ENCODE measurements at regions not wholly inside any gene's neighbourhood (a gene's known extent, or its start where the extent isn't known, plus 50 kb on each side); places are given as distances from the start of the nearest gene placed in this dataset.

GRCh38 chr17:68805609-68806008 lies 149.6 kb downstream of the ABCA8 start:
- DNase-seq (ENCODE audit: low read depth in 1 of 2, low spot score in 1 of 2) = no peak
- no peak overlapping the region for H3K4me3 ChIP-seq (replicated peaks; ENCODE audit: insufficient read depth, low read length)
- H3K27me3 ChIP-seq (ENCODE audit: insufficient read depth, poor library complexity, severe bottlenecking) = no peaks in the 10 kb centered on the region
- no peak overlapping the region for H3K27ac ChIP-seq (replicated peaks)
- TF ChIP-seq SPI1 (IDR thresholded peaks at IDR 0.05; ENCODE audit: borderline replicate concordance, low read depth) = no peak

DNA sequence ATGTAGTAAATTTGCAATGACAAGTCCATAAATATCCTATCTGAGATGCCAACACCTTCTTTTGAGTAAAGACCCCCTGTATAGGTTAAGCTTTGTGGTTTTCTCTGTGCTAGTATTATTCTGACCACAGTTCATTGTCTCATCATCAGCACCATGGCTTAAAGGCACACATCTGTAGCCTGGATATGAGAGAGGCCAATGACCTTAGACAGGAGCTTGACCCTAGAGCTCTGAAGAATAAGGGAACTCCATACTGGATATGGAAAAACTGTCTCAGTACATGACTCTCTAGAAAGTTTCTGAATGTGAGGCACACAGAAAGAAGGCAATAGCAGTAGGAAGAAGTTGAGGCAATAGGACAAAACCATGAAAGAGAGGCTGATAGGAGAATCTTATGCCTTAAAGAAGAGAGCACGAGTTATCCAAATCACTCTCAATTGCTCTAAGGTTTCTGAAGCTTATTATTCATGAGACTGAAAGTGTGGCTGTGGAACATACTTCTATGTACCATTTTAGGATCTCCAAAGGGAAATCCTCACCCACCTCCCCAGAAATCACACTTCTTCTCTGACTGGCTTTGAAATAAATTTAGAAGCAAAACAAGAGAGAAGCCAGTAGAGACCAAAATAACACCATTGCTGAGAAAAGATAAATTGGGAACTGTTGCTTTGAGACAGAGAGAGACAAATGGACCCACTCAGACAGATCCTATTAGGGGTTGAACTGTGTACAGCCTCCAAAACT lies 150.2 kb downstream of the ABCA8 start:
- Histone ChIP-seq H3K27me3 (ENCODE audit: insufficient read depth, poor library complexity, severe bottlenecking) (no peaks in the 10 kb centered on the region), H3K27ac (replicated peaks) (no peak overlapping the region), H3K4me3 (replicated peaks; ENCODE audit: insufficient read depth, low read length) (no peak overlapping the region)
- no peak for DNase-seq (ENCODE audit: low read depth in 1 of 2, low spot score in 1 of 2)
- TF ChIP-seq CTCF (IDR thresholded peaks at IDR 0.05; ENCODE audit: insufficient read depth, low read length) = no peak

DNA sequence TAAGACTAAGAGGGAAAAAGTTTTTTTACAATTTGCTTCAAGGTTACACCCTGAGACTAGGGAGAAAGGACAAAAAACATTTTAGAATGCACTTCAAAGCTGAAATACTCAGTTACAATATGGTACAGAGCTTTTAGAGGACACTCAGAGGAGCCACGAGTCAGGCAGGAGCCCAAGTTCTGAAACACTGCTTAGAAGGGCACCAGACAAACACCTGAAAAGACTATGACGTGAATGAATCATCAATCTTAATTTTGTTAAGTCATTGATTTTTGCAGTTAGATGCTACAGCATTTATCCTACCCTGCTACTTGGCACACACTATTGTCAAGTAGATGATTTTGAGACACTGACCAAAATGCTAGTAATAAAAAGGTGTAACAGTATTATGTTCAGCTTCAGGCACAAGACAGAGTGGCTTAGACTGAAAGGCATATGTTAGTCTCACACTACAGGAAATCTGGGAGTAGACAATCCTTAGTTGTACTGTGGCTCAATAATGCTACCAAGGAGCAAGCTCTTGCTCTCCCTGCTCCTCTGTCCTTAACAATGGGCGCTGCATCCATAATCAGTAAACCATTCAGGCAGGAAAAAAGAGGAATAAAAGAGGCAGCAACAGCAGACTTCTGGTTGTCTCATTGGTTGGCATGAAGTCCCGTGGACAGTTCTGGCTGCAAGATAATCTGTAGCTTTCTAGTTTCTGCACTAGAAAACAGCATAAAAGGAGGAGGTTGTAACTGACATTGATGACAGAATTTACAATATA lies 151.8 kb downstream of the ABCA8 start:
- H3K27me3 ChIP-seq (ENCODE audit: insufficient read depth, poor library complexity, severe bottlenecking) = no peaks in the 10 kb centered on the region
- no peak for DNase-seq (ENCODE audit: low read depth in 1 of 2, low spot score in 1 of 2)
- H3K27ac ChIP-seq (replicated peaks) = no peak overlapping the region
- no peak for TF ChIP-seq CTCF (IDR thresholded peaks at IDR 0.05; ENCODE audit: insufficient read depth, low read length)
- no peak overlapping the region for H3K4me3 ChIP-seq (replicated peaks; ENCODE audit: insufficient read depth, low read length)

DNA sequence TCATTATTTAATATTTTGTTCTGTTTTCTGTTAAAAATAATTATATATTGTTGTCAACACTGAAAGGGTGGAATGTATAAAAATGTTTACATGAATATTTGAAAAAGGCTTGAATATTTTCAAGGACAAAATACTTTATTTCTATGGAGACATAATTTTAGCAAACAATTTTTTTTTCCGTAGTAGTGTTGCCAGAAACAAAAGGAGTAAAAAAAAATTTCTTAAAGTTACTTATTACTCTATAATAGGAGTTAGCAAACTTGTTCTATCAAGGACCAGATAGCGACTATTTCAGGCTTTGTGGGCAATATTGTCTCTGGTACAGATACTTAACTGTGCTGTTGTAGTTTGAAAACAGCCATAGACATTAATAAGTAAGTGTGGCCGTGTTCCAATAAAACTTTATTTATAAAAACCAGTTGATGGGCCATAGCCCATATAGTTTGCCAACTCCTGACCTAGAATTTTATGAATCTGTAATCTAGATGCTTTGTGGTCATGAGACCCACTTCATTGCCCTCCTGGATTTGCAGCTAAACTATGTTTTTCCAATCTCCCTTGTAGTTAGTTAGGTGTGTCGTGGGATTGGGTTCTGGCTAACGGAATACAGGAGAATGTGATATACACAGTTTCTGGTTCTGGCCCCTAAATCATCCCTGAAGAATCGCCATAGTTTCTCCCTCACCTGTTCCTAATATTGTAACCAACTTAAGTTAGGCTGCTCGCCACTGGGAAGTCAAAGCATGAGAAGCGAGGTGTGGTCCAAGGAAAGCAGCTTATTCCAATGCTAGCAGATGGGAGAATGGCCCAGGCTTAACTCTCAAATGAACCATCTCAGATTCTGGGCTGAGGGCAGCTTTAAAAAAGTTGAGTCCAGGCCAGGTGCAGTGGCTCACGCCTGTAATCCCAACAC lies 153.6 kb downstream of the ABCA8 start:
- Histone ChIP-seq H3K27ac (replicated peaks) (no peak overlapping the region), H3K4me3 (replicated peaks; ENCODE audit: insufficient read depth, low read length) (no peak overlapping the region), H3K27me3 (ENCODE audit: insufficient read depth, poor library complexity, severe bottlenecking) (no peaks in the 10 kb centered on the region)
- no peak for DNase-seq (ENCODE audit: low read depth in 1 of 2, low spot score in 1 of 2)
- TF ChIP-seq, protein P1, sequence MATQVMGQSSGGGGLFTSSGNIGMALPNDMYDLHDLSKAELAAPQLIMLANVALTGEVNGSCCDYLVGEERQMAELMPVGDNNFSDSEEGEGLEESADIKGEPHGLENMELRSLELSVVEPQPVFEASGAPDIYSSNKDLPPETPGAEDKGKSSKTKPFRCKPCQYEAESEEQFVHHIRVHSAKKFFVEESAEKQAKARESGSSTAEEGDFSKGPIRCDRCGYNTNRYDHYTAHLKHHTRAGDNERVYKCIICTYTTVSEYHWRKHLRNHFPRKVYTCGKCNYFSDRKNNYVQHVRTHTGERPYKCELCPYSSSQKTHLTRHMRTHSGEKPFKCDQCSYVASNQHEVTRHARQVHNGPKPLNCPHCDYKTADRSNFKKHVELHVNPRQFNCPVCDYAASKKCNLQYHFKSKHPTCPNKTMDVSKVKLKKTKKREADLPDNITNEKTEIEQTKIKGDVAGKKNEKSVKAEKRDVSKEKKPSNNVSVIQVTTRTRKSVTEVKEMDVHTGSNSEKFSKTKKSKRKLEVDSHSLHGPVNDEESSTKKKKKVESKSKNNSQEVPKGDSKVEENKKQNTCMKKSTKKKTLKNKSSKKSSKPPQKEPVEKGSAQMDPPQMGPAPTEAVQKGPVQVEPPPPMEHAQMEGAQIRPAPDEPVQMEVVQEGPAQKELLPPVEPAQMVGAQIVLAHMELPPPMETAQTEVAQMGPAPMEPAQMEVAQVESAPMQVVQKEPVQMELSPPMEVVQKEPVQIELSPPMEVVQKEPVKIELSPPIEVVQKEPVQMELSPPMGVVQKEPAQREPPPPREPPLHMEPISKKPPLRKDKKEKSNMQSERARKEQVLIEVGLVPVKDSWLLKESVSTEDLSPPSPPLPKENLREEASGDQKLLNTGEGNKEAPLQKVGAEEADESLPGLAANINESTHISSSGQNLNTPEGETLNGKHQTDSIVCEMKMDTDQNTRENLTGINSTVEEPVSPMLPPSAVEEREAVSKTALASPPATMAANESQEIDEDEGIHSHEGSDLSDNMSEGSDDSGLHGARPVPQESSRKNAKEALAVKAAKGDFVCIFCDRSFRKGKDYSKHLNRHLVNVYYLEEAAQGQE (IDR thresholded peaks at IDR 0.05; ENCODE audit: insufficient replicate concordance, low read depth) = no peak
- TF ChIP-seq GABPA (IDR thresholded peaks at IDR 0.05; ENCODE audit: low read depth) = no peak
- TF ChIP-seq SPI1 (IDR thresholded peaks at IDR 0.05; ENCODE audit: borderline replicate concordance, low read depth) = no peak
- TF ChIP-seq CTCF (IDR thresholded peaks at IDR 0.05; ENCODE audit: insufficient read depth, low read length) = no peak
- no peak for TF ChIP-seq POLR2AphosphoS5 (IDR thresholded peaks at IDR 0.05; ENCODE audit: low read depth)

All from HL-60 (cell line).